H9 (cell line): ENCODE measurements at regions not wholly inside any gene's neighbourhood (a gene's known extent, or its start where the extent isn't known, plus 50 kb on each side); places are given as distances from the start of the nearest gene placed in this dataset.

Experiments used
- DNase-seq: peaks from one replicate; pipeline ENCODE4 v3.0.0-alpha.2; 2017
- H2AFZ ChIP-seq: one replicate; pipeline ENCODE4 v1.6.1; 2013; ENCODE audit warnings: mild to moderate bottlenecking, low read length, control low read depth, moderate library complexity
- H2AK5ac ChIP-seq: 2 replicates; pipeline ENCODE4 v1.6.1; 2013; ENCODE audit warnings: low read length, control low read depth, mixed read lengths; ENCODE audit not compliant: insufficient read length
- H2BK120ac ChIP-seq: one replicate; pipeline ENCODE4 v1.6.1; 2013; ENCODE audit warnings: low read depth, mild to moderate bottlenecking, low read length, control low read depth, inconsistent platforms; ENCODE audit not compliant: poor library complexity, severe bottlenecking
- H2BK12ac ChIP-seq: 2 replicates; pipeline ENCODE4 v1.6.1; 2013; ENCODE audit warnings: low read length, control low read depth, mixed read lengths, low read depth; ENCODE audit not compliant: insufficient read length
- H2BK15ac ChIP-seq: 2 replicates; pipeline ENCODE4 v1.6.1; 2013; ENCODE audit warnings: low read depth, low read length, control low read depth
- H2BK20ac ChIP-seq: one replicate; pipeline ENCODE4 v1.6.1; 2013; ENCODE audit warnings: low read depth, mild to moderate bottlenecking, low read length, control low read depth, inconsistent platforms; ENCODE audit not compliant: poor library complexity, severe bottlenecking
- H2BK5ac ChIP-seq: 2 replicates; pipeline ENCODE4 v1.6.1; 2013; ENCODE audit warnings: low read length, control low read depth, mixed read lengths; ENCODE audit not compliant: insufficient read length
- H3K14ac ChIP-seq: 2 replicates; pipeline ENCODE4 v1.6.1; 2013; ENCODE audit warnings: low read length, control low read depth; ENCODE audit not compliant: insufficient read depth
- H3K18ac ChIP-seq: 2 replicates; pipeline ENCODE4 v1.6.1; 2013; ENCODE audit warnings: low read depth, mild to moderate bottlenecking, mixed read lengths, low read length, control low read depth; ENCODE audit not compliant: insufficient read length
- H3K23ac ChIP-seq: 2 replicates; pipeline ENCODE4 v1.6.1; 2013; ENCODE audit warnings: low read length, control low read depth, mixed read lengths, low read depth; ENCODE audit not compliant: insufficient read length
- H3K23me2 ChIP-seq: 2 replicates; pipeline ENCODE4 v1.6.1; 2013; ENCODE audit warnings: low read depth, mild to moderate bottlenecking, mixed read lengths, low read length, control low read depth; ENCODE audit not compliant: insufficient read length, poor library complexity, severe bottlenecking
- H3K27ac ChIP-seq: 2 replicates; pipeline ENCODE4 v1.5.1; 2013; ENCODE audit warnings: low read length, control low read depth, mixed read lengths, low read depth; ENCODE audit not compliant: insufficient read length
- H3K27me3 ChIP-seq: 2 replicates; pipeline ENCODE4 v1.6.1; 2013; ENCODE audit warnings: low read length, control low read depth, inconsistent platforms; ENCODE audit not compliant: insufficient read depth
- H3K4ac ChIP-seq: 2 replicates; pipeline ENCODE4 v1.6.1; 2013; ENCODE audit warnings: low read depth, mild to moderate bottlenecking, control low read depth, inconsistent platforms, low read length, moderate library complexity
- H3K4me1 ChIP-seq: 2 replicates; pipeline ENCODE4 v1.6.1; 2013; ENCODE audit warnings: low read length, control low read depth, inconsistent platforms; ENCODE audit not compliant: insufficient read depth
- H3K4me2 ChIP-seq: 2 replicates; pipeline ENCODE4 v1.6.1; 2013; ENCODE audit warnings: low read length, control low read depth, mixed read lengths; ENCODE audit not compliant: insufficient read length, insufficient read depth
- H3K56ac ChIP-seq: 2 replicates; pipeline ENCODE4 v1.6.1; 2013; ENCODE audit warnings: low read depth, mild to moderate bottlenecking, mixed read lengths, low read length, control low read depth; ENCODE audit not compliant: insufficient read length
- H3K79me1 ChIP-seq: 2 replicates; pipeline ENCODE4 v1.6.1; 2013; ENCODE audit warnings: low read depth, mild to moderate bottlenecking, moderate library complexity, low read length, control low read depth, inconsistent platforms; ENCODE audit not compliant: insufficient read depth, poor library complexity, severe bottlenecking
- H3K79me2 ChIP-seq: 2 replicates; pipeline ENCODE4 v1.6.1; 2013; ENCODE audit warnings: low read length, control low read depth, inconsistent platforms; ENCODE audit not compliant: insufficient read depth
- H3K9ac ChIP-seq: 2 replicates; pipeline ENCODE4 v1.6.1; 2013; ENCODE audit warnings: low read length, control low read depth, mixed read lengths; ENCODE audit not compliant: insufficient read length; ENCODE audit errors: extremely low read depth
- H3K9me3 ChIP-seq: one replicate; pipeline ENCODE4 v1.6.1; 2013; ENCODE audit warnings: low read depth, low read length, inconsistent platforms; ENCODE audit not compliant: control insufficient read depth
- H3T11ph ChIP-seq: one replicate; pipeline ENCODE4 v1.6.1; 2013; ENCODE audit warnings: mild to moderate bottlenecking, low read length, control low read depth, inconsistent platforms
- H4K20me1 ChIP-seq: one replicate; pipeline ENCODE4 v1.6.1; 2013; ENCODE audit not compliant: control insufficient read depth, insufficient read length, insufficient read depth
- H4K5ac ChIP-seq: 2 replicates; pipeline ENCODE4 v1.6.1; 2013; ENCODE audit warnings: low read depth, mild to moderate bottlenecking, mixed read lengths, low read length, control low read depth; ENCODE audit not compliant: insufficient read length
- H4K8ac ChIP-seq: replicated peaks from 2 replicates; pipeline ENCODE4 v1.6.1; 2013; ENCODE audit warnings: low read length, control low read depth, mixed read lengths, low read depth; ENCODE audit not compliant: insufficient read length
- H4K91ac ChIP-seq: 2 replicates; pipeline ENCODE4 v1.6.1; 2013; ENCODE audit warnings: low read depth, mild to moderate bottlenecking, moderate library complexity, mixed read lengths, low read length, control low read depth; ENCODE audit not compliant: insufficient read length
- H3K27ac Mint-ChIP-seq, 3 experiments: 2 replicates in 2 of 3; 3 replicates in 1 of 3; pipeline ENCODE4 v1.8.0; 2020 to 2021; ENCODE audit warnings: mixed read lengths in 3 of 3, mild to moderate bottlenecking in 1 of 3, moderate library complexity in 1 of 3
- H3K27me3 Mint-ChIP-seq: 2 replicates; pipeline ENCODE4 v1.8.0; 2021; ENCODE audit warnings: low read depth, mild to moderate bottlenecking, moderate library complexity, mixed read lengths
- H3K36me3 Mint-ChIP-seq, 3 experiments: 2 replicates in 2 of 3; 3 replicates in 1 of 3; pipeline ENCODE4 v1.8.0; 2020 to 2021; ENCODE audit warnings: low read depth in 3 of 3, mixed read lengths in 3 of 3; ENCODE audit not compliant: insufficient read depth in 1 of 3
- H3K4me1 Mint-ChIP-seq, 2 experiments: 2 replicates each; pipeline ENCODE4 v1.8.0; 2020; ENCODE audit warnings: mixed read lengths in 2 of 2
- H3K4me3 Mint-ChIP-seq, 2 experiments: 2 replicates in 1 of 2; 3 replicates in 1 of 2; pipeline ENCODE4 v1.8.0; 2020 to 2021; ENCODE audit warnings: mild to moderate bottlenecking in 2 of 2, mixed read lengths in 2 of 2, moderate library complexity in 1 of 2
- H3K9me3 Mint-ChIP-seq, 2 experiments: 2 replicates in 1 of 2; 3 replicates in 1 of 2; pipeline ENCODE4 v1.8.0; 2020; ENCODE audit warnings: mild to moderate bottlenecking in 2 of 2, mixed read lengths in 2 of 2, moderate library complexity in 1 of 2
- WGBS: extraction: QIAGEN DNeasy Blood & Tissue Kit; methylation state at CpG from one replicate; pipeline ENCODE4 v1.1.7; 2013; ENCODE audit warnings: missing lambda C conversion rate, low lambda C conversion rate, mixed read lengths; ENCODE audit not compliant: insufficient read length; ENCODE audit errors: extremely low coverage; 5-methylcytosine and 5-hydroxymethylcytosine counted together
- TF ChIP-seq, protein P1 (sequence below): fragments of 200-600 bp; sonication (generic); conservative IDR thresholded peaks from 3 replicates; pipeline ENCODE4 v1.8.0; 2021; ENCODE audit warnings: antibody characterized with exemption, mild to moderate bottlenecking

DNA sequence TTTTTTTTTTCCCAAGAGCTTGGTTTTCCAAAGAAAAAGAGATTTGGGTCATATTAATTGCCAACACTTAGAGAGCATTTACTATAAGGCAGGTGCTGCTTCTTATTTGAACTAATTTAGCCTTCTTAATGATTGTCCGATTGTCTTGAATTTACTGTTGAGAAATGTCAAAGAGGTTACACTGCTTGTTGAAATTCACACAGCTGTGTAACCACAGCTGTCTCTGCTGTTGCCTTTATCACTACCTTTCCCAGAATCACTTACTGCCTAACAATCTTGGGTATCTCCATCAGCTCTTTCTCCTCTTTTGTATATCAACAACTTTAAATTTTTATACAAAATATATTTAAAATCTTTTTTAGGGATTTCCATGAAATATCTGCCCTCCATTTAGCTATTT lies 115.6 kb downstream of the UCHL5 start:
- H2BK15ac ChIP-seq = no peak overlapping the region
- no peak overlapping the region for H2BK120ac ChIP-seq
- Mint-ChIP-seq H3K27me3 (no peaks in the 10 kb centered on the region), H3K4me3 (no peak overlapping the region), H3K27ac (no peak overlapping the region), H3K36me3 (no peaks in the 10 kb centered on the region), H3K9me3 (no peaks in the 10 kb centered on the region), H3K4me1 (peaks cover 0 to 4% of the 10 kb centered on the region in 2 experiments; a peak in 2 of 4 replicates)
- H2BK5ac ChIP-seq = no peak overlapping the region
- no peak overlapping the region for H3K56ac ChIP-seq
- H4K5ac ChIP-seq = no peak overlapping the region
- no peak overlapping the region for H3K23ac ChIP-seq
- H2BK20ac ChIP-seq = no peak overlapping the region
- no peak overlapping the region for H2AFZ ChIP-seq
- H4K8ac ChIP-seq = no peak overlapping the region
- no peak overlapping the region for H3K18ac ChIP-seq
- H3K4me1 ChIP-seq = no peaks in the 10 kb centered on the region
- no peaks in the 10 kb centered on the region for H4K20me1 ChIP-seq
- TF ChIP-seq, protein P1, sequence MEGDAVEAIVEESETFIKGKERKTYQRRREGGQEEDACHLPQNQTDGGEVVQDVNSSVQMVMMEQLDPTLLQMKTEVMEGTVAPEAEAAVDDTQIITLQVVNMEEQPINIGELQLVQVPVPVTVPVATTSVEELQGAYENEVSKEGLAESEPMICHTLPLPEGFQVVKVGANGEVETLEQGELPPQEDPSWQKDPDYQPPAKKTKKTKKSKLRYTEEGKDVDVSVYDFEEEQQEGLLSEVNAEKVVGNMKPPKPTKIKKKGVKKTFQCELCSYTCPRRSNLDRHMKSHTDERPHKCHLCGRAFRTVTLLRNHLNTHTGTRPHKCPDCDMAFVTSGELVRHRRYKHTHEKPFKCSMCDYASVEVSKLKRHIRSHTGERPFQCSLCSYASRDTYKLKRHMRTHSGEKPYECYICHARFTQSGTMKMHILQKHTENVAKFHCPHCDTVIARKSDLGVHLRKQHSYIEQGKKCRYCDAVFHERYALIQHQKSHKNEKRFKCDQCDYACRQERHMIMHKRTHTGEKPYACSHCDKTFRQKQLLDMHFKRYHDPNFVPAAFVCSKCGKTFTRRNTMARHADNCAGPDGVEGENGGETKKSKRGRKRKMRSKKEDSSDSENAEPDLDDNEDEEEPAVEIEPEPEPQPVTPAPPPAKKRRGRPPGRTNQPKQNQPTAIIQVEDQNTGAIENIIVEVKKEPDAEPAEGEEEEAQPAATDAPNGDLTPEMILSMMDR = no peak
- no peak overlapping the region for H2BK12ac ChIP-seq
- no peaks in the 10 kb centered on the region for H3K79me2 ChIP-seq
- no peaks in the 10 kb centered on the region for H3K9me3 ChIP-seq
- H3K23me2 ChIP-seq = no peaks in the 10 kb centered on the region
- H2AK5ac ChIP-seq = no peak overlapping the region
- WGBS = no CpG with 5 or more reads among the region's 1 CpG
- DNase-seq = no peak
- H3K27ac ChIP-seq = no peak overlapping the region
- no peaks in the 10 kb centered on the region for H3K79me1 ChIP-seq
- no peak overlapping the region for H4K91ac ChIP-seq
- no peak overlapping the region for H3K4ac ChIP-seq
- H3K9ac ChIP-seq = no peak overlapping the region
- H3K4me2 ChIP-seq = no peak overlapping the region
- H3K14ac ChIP-seq = no peak overlapping the region
- no peaks in the 10 kb centered on the region for H3K27me3 ChIP-seq
- H3T11ph ChIP-seq = no peak overlapping the region
